Brain microvascular endothelial cell (primary cell): ENCODE measurements at regions not wholly inside any gene's neighbourhood (a gene's known extent, or its start where the extent isn't known, plus 50 kb on each side); places are given as distances from the start of the nearest gene placed in this dataset.

Source experiments
- DNase-seq: peaks from one replicate; pipeline ENCODE4 v3.0.0-alpha.2; 2020
- H3K27ac ChIP-seq: fragments of 250-450 bp; sonication (Bioruptor Pico); 2 replicates; pipeline ENCODE4 v1.5.1; 2020; ENCODE audit warnings: mild to moderate bottlenecking, moderate library complexity
- H3K27me3 ChIP-seq: fragments of 250-450 bp; sonication (Bioruptor Pico); replicated peaks from 2 replicates; pipeline ENCODE4 v1.5.1; 2020; ENCODE audit warnings: mild to moderate bottlenecking
- H3K36me3 ChIP-seq: fragments of 250-450 bp; sonication (Bioruptor Pico); replicated peaks from 2 replicates; pipeline ENCODE4 v1.5.1; 2020; ENCODE audit warnings: mild to moderate bottlenecking
- H3K4me3 ChIP-seq: 2 replicates; pipeline ENCODE4 v1.5.1; 2011; ENCODE audit warnings: low read depth, mild to moderate bottlenecking, control low read depth, low read length, moderate library complexity
- CTCF ChIP-seq: IDR thresholded peaks from 2 replicates; pipeline ENCODE4 v1.5.1; 2011; ENCODE audit warnings: low read depth, mild to moderate bottlenecking, moderate library complexity, low read length, control low read depth, inconsistent platforms; ENCODE audit errors: missing control alignments
- in situ Hi-C: cut with HindIII; loops from 2 replicates; pipeline ENCODE4 v1.10.0; 2017; ENCODE audit warnings: low sequenced_read_pairs, low pct_ligation_motif_present

DNA sequence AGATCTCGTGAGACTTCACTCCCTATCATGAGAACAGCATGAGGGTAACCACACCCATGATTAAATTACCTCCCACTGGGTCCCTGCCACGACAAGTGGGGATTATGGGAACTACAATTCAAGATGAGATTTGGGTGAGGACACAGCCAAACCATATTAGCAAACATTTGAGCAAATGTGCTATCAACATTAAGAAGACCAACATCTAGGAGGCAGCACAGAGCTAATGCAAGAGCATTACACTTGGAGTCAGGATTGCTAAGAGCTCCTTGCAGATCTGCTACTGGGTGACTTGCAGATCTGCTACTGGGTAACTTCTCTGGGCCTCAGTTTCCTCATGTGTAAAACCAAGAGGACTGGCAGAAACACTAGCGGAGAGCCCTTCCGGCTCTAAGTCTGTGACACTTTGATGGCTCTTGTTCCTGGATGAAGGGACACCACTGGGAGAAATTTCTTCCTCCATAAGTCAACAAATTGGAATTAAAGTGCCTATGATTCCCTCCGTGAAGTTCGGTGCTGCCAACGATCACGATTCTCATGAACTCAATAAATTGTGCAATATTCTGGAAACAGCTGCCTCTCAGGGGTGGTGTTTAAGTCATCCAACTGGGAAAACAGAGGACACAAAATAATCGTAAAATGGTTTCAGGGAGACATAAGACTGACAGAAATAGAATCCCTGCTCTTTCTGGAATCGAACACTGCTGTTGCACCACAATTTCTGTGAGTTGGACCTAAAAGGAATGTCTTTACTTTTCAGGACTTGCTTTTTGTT lies 115.8 kb upstream of the ITGB1 start:
- Histone ChIP-seq H3K36me3 (no peaks in the 10 kb centered on the region), H3K27ac (no peak overlapping the region), H3K4me3 (no peak overlapping the region), H3K27me3 (no peaks in the 10 kb centered on the region)
- DNase-seq: no peak
- in situ Hi-C loops: no loop called here
- no peak for TF ChIP-seq CTCF

GRCh38 chr10:33071857-33072256 lies 113.8 kb upstream of the ITGB1 start:
- in situ Hi-C loops: no loop called here
- no peaks in the 10 kb centered on the region for H3K27me3 ChIP-seq
- TF ChIP-seq CTCF: no peak
- no peaks in the 10 kb centered on the region for H3K36me3 ChIP-seq
- no peak for DNase-seq
- H3K27ac ChIP-seq: no peak overlapping the region
- H3K4me3 ChIP-seq: no peak overlapping the region

DNA sequence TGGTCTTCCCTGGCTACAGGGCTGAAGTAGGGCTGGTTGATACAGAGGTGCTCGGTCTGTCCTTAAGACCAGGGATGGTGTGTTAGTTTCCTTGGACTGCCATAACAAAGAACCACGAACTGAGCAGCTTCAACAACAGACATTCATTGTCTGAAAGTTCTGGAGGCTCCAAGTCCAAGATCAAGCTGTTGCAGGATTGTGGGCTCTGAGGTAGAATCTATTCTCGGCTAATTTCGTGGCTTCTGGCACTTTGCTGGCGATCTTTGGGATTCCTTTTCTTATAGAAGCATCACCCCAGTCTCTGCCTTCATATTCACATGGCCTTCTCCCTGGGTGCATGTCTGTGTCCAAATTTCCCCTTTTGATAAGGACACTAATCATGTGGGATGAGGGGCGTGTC lies 112.1 kb upstream of the ITGB1 start:
- no peaks in the 10 kb centered on the region for H3K36me3 ChIP-seq
- no peak for DNase-seq
- no peak for TF ChIP-seq CTCF
- no peaks in the 10 kb centered on the region for H3K27me3 ChIP-seq
- in situ Hi-C loops: no loop called here
- H3K4me3 ChIP-seq: no peak overlapping the region
- H3K27ac ChIP-seq: no peak overlapping the region

GRCh38 chr10:33067917-33068316 lies 109.9 kb upstream of the ITGB1 start:
- Histone ChIP-seq H3K4me3 (no peak overlapping the region), H3K36me3 (no peaks in the 10 kb centered on the region), H3K27me3 (no peaks in the 10 kb centered on the region), H3K27ac (no peak overlapping the region)
- in situ Hi-C loops: no loop called here
- no peak for TF ChIP-seq CTCF
- DNase-seq: no peak

- no peaks in the 10 kb centered on the region for H3K27me3 ChIP-seq
- TF ChIP-seq CTCF: no peak
- in situ Hi-C loops: no loop called here
- H3K36me3 ChIP-seq: no peaks in the 10 kb centered on the region
- no peak overlapping the region for H3K4me3 ChIP-seq
- H3K27ac ChIP-seq: no peak overlapping the region
- no peak for DNase-seq
These were observed 109.5 kb upstream of the ITGB1 start for GRCh38 chr10:33067481-33067880.

- Histone ChIP-seq H3K27me3 (no peaks in the 10 kb centered on the region), H3K36me3 (no peaks in the 10 kb centered on the region), H3K4me3 (no peak overlapping the region), H3K27ac (no peak overlapping the region)
- DNase-seq: peak; percentile 51
- in situ Hi-C loops: no loop called here
- peak; percentile 48 for TF ChIP-seq CTCF
These were observed 108.7 kb upstream of the ITGB1 start for GRCh38 chr10:33066558-33067236.
